Smooth muscle cell (in vitro differentiated cells): ENCODE measurements at regions not wholly inside any gene's neighbourhood (a gene's known extent, or its start where the extent isn't known, plus 50 kb on each side); places are given as distances from the start of the nearest gene placed in this dataset.

ENCODE experiments used
- DNase-seq: peaks from one replicate; lab custom pipeline; 2025; ENCODE audit not compliant: unreplicated experiment; lab: John Stamatoyannopoulos, UW
- H2AFZ ChIP-seq: fragments of 200-600 bp; sonication (generic); 2 replicates; pipeline ENCODE4 v1.6.0; 2016; ENCODE audit warnings: antibody characterized with exemption, low read depth, mild to moderate bottlenecking
- H3F3A ChIP-seq: fragments of 200-600 bp; sonication (generic); 2 replicates; pipeline ENCODE4 v1.6.0; 2017; ENCODE audit warnings: antibody characterized with exemption, low read depth
- H3K27ac ChIP-seq: fragments of 200-600 bp; sonication (generic); 2 replicates; pipeline ENCODE4 v1.5.1; 2016; ENCODE audit warnings: low read depth, mild to moderate bottlenecking
- H3K27me3 ChIP-seq: fragments of 200-600 bp; sonication (generic); 2 replicates; pipeline ENCODE4 v1.6.1; 2016; ENCODE audit warnings: low read depth, mild to moderate bottlenecking
- H3K36me3 ChIP-seq: fragments of 200-600 bp; sonication (generic); 2 replicates; pipeline ENCODE4 v1.5.1; 2016; ENCODE audit warnings: low read depth
- H3K4me1 ChIP-seq: fragments of 200-600 bp; sonication (generic); 2 replicates; pipeline ENCODE4 v1.5.1; 2016; ENCODE audit warnings: low read depth
- H3K4me2 ChIP-seq: fragments of 200-600 bp; sonication (generic); 2 replicates; pipeline ENCODE4 v1.6.0; 2016; ENCODE audit warnings: mild to moderate bottlenecking
- H3K4me3 ChIP-seq: fragments of 200-600 bp; sonication (generic); 2 replicates; pipeline ENCODE4 v1.5.1; 2016; ENCODE audit warnings: mild to moderate bottlenecking
- H3K79me2 ChIP-seq: fragments of 200-600 bp; sonication (generic); 2 replicates; pipeline ENCODE4 v1.6.0; 2016; ENCODE audit warnings: low read depth, mild to moderate bottlenecking
- H3K9ac ChIP-seq: fragments of 200-600 bp; sonication (generic); 2 replicates; pipeline ENCODE4 v1.6.0; 2016; ENCODE audit warnings: low read depth
- H3K9me3 ChIP-seq: fragments of 200-600 bp; sonication (generic); replicated peaks from 2 replicates; pipeline ENCODE4 v1.5.1; 2016; ENCODE audit warnings: low read depth
- H4K20me1 ChIP-seq: fragments of 200-600 bp; sonication (generic); 2 replicates; pipeline ENCODE4 v1.6.0; 2016; ENCODE audit warnings: low read depth
- CTCF ChIP-seq: fragments of 200-600 bp; sonication (generic); IDR thresholded peaks from 2 replicates; pipeline ENCODE4 v1.5.1; 2017; ENCODE audit warnings: borderline replicate concordance, mild to moderate bottlenecking, antibody characterized with exemption; ENCODE audit not compliant: insufficient read depth, poor library complexity, severe bottlenecking
- whole genome bisulfite sequencing: methylation state at CpG from one replicate; pipeline ENCODE4 v1.1.7; 2016; ENCODE audit warnings: low lambda C conversion rate; 5-methylcytosine and 5-hydroxymethylcytosine counted together

GRCh38 chr4:189046642-189047041 is 894.0 kb upstream of the FRG1 start:
- Histone ChIP-seq H2AFZ (peak overlapping the region; percentile 29), H3K27ac (no peak overlapping the region), H3K9me3 (no peaks in the 10 kb centered on the region), H3K36me3 (no peaks in the 10 kb centered on the region), H3K4me3 (no peak overlapping the region), H3K4me1 (no peaks in the 10 kb centered on the region), H3K27me3 (no peaks in the 10 kb centered on the region), H4K20me1 (no peaks in the 10 kb centered on the region), H3K79me2 (no peaks in the 10 kb centered on the region), H3F3A (no peaks in the 10 kb centered on the region), H3K4me2 (no peak overlapping the region), H3K9ac (no peak overlapping the region)
- WGBS, result 76% methylated on average over 1 of the region's 1 CpG
- TF ChIP-seq CTCF, result no peak
- no peak for DNase-seq

DNA sequence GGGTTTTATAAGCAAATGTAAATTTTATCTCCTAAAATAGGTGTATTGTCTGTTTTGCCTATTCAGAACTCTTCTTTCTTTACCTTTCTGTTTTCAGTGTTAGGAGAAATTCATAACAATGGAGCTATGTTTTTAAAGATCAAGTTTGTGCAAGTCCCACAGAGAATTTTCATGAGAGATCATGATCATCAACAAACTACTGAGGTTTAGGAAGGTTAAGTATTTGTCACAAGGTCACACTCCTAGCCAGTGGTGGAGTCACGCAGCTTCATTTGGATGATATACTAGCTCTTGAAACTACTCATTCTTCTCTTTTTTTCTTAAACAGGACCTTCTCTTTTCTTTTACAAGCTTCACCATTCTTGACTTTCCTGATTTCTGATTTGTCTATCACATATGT is 892.6 kb upstream of the FRG1 start:
- DNase-seq, result no peak
- Histone ChIP-seq H3K9me3 (no peaks in the 10 kb centered on the region), H2AFZ (no peak overlapping the region), H3F3A (no peaks in the 10 kb centered on the region), H3K4me3 (no peak overlapping the region), H3K9ac (no peak overlapping the region), H3K4me1 (no peaks in the 10 kb centered on the region), H3K36me3 (no peaks in the 10 kb centered on the region), H3K27me3 (no peaks in the 10 kb centered on the region), H3K27ac (no peak overlapping the region), H4K20me1 (no peaks in the 10 kb centered on the region), H3K4me2 (no peak overlapping the region), H3K79me2 (no peaks in the 10 kb centered on the region)
- WGBS, result 71% methylated on average over 1 of the region's 1 CpG
- TF ChIP-seq CTCF, result no peak

GRCh38 chr4:189049682-189050081 is 891.0 kb upstream of the FRG1 start:
- WGBS, result 87% methylated on average over 8 of the region's 8 CpGs
- Histone ChIP-seq H3K79me2 (no peaks in the 10 kb centered on the region), H3K36me3 (no peaks in the 10 kb centered on the region), H3K9me3 (no peaks in the 10 kb centered on the region), H3K4me3 (no peak overlapping the region), H2AFZ (no peak overlapping the region), H3K4me2 (no peak overlapping the region), H3F3A (no peaks in the 10 kb centered on the region), H4K20me1 (no peaks in the 10 kb centered on the region), H3K4me1 (no peaks in the 10 kb centered on the region), H3K27ac (no peak overlapping the region), H3K27me3 (no peaks in the 10 kb centered on the region), H3K9ac (no peak overlapping the region)
- no peak for TF ChIP-seq CTCF
- DNase-seq, result no peak

- no peaks in the 10 kb centered on the region for H3F3A ChIP-seq
- H3K27me3 ChIP-seq, result no peaks in the 10 kb centered on the region
- H3K9me3 ChIP-seq, result no peaks in the 10 kb centered on the region
- TF ChIP-seq CTCF, result no peak
- 80% methylated on average over 8 of the region's 8 CpGs for WGBS
- DNase-seq, result no peak
- H3K4me3 ChIP-seq, result no peak overlapping the region
- H4K20me1 ChIP-seq, result no peaks in the 10 kb centered on the region
- no peak overlapping the region for H3K27ac ChIP-seq
- H3K79me2 ChIP-seq, result no peaks in the 10 kb centered on the region
- no peak overlapping the region for H2AFZ ChIP-seq
- H3K9ac ChIP-seq, result no peak overlapping the region
- no peak overlapping the region for H3K4me2 ChIP-seq
- no peaks in the 10 kb centered on the region for H3K4me1 ChIP-seq
- H3K36me3 ChIP-seq, result no peaks in the 10 kb centered on the region
Measured at GRCh38 chr4:189050643-189051042, 890.0 kb upstream of the FRG1 start.
